B cell (primary cell): ENCODE measurements at regions not wholly inside any gene's neighbourhood (a gene's known extent, or its start where the extent isn't known, plus 50 kb on each side); places are given as distances from the start of the nearest gene placed in this dataset.

Experiments
- EZH2 ChIP-seq: IDR thresholded peaks from 2 replicates; pipeline ENCODE4 v1.6.1; 2012; ENCODE audit warnings: borderline replicate concordance, low read depth, mild to moderate bottlenecking, moderate library complexity, low read length; ENCODE audit not compliant: insufficient read depth, poor library complexity, severe bottlenecking
- TF ChIP-seq, protein P1 (sequence below): fragments of 200-600 bp; IDR thresholded peaks from one replicate; pipeline ENCODE4 v1.8.0; 2022; ENCODE audit warnings: antibody characterized with exemption, mild to moderate bottlenecking

DNA sequence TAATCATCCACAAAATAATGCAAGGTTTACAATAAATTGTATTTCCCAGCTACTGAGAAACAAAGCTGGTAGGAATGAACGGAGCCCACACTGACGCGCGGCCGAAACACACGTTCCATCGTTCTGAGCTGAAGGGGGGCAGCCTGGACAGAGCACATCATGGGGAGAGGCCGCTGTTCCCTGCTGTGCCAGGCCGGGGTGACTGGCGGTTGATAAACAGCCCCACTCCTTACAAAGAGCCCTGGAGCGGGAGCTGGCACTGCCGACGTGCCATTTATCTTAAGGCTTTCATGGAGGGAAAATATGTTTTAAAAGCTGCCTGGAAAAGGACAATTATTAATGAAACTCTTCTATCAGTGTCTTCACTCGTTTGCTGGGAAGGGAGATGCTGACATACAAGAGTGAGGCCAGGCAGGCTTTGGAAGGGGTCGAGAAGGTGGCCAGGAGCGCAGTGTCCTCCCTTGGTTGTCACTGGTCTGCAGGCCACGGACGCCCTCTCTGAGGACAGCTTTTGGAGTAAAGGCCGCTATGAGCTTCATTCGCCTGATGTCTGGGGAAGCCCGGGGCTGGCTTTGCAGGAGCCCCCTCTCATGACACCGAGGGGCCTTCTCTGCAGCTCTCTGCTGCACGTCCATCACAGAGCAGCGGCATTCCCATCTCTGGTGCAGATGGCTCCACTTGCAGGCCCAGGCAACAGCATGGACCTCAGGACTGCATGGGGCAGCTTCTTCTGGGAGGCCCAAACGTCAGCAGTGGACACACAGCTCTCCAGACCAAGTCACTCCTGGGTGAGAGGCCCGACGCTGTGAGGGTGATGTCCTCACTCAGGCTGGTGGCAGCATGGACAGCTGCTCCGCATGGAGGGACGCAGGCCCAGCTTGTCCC is 355.3 kb upstream of the SFSWAP start:
- TF ChIP-seq, protein P1, sequence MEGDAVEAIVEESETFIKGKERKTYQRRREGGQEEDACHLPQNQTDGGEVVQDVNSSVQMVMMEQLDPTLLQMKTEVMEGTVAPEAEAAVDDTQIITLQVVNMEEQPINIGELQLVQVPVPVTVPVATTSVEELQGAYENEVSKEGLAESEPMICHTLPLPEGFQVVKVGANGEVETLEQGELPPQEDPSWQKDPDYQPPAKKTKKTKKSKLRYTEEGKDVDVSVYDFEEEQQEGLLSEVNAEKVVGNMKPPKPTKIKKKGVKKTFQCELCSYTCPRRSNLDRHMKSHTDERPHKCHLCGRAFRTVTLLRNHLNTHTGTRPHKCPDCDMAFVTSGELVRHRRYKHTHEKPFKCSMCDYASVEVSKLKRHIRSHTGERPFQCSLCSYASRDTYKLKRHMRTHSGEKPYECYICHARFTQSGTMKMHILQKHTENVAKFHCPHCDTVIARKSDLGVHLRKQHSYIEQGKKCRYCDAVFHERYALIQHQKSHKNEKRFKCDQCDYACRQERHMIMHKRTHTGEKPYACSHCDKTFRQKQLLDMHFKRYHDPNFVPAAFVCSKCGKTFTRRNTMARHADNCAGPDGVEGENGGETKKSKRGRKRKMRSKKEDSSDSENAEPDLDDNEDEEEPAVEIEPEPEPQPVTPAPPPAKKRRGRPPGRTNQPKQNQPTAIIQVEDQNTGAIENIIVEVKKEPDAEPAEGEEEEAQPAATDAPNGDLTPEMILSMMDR, result no peak
- no peak for TF ChIP-seq EZH2
